Uterus (tissue), 3 donors: ENCODE measurements at regions not wholly inside any gene's neighbourhood (a gene's known extent, or its start where the extent isn't known, plus 50 kb on each side); places are given as distances from the start of the nearest gene placed in this dataset.

Experiments used
- DNase-seq, 2 donors: peaks; one replicate each; pipeline ENCODE4 v3.0.0-alpha.2; 2019 to 2020
- H3K27ac ChIP-seq, 2 donors: fragments of 200-600 bp; sonication (generic); 1 replicate in 1 of 2; 2 replicates in 1 of 2; pipeline ENCODE4 v1.5.1; 2016 to 2018
- H3K27me3 ChIP-seq, 2 donors: fragments of 200-600 bp; sonication (generic); one replicate each; pipeline ENCODE4 v1.5.1; 2018 to 2019; ENCODE audit warnings: control low read depth in 1 of 2
- H3K36me3 ChIP-seq, 2 donors: fragments of 200-600 bp; sonication (generic); one replicate each; pipeline ENCODE4 v1.5.1; 2019; ENCODE audit warnings: control low read depth in 1 of 2
- H3K4me1 ChIP-seq, 2 donors: fragments of 200-600 bp; sonication (generic); one replicate each; pipeline ENCODE4 v1.5.1; 2018 to 2019; ENCODE audit warnings: control low read depth in 1 of 2
- H3K4me3 ChIP-seq, 2 donors: fragments of 200-600 bp; sonication (generic); 1 replicate in 1 of 2; 2 replicates in 1 of 2; pipeline ENCODE4 v1.5.1; 2018 to 2019; ENCODE audit warnings: mild to moderate bottlenecking in 1 of 2
- H3K9me3 ChIP-seq, 2 donors: fragments of 200-600 bp; sonication (generic); one replicate each; pipeline ENCODE4 v1.5.1; 2019; ENCODE audit warnings: control low read depth in 1 of 2
- POLR2A ChIP-seq, 2 donors: fragments of 450-650 bp; IDR thresholded peaks; one replicate each; pipeline ENCODE4 v1.6.1; 2016; ENCODE audit warnings: antibody characterized with exemption in 2 of 2, mild to moderate bottlenecking in 1 of 2, moderate library complexity in 1 of 2
- intact Hi-C: fragments of 100-400 bp; cut with DNase I; formaldehyde crosslinking; loops from one replicate; pipeline ENCODE4 v1.15.1; 2023; ENCODE audit warnings: low total_unique reads
- TF ChIP-seq, protein P1 (sequence below), 4 experiments: fragments of 200-600 bp in 2 of 4; fragments of 450-650 bp in 2 of 4; sonication (generic) in 2 of 4; IDR thresholded peaks; one replicate each; pipeline ENCODE4 v1.5.1; 2016 to 2019; ENCODE audit warnings: antibody characterized with exemption in 4 of 4, mild to moderate bottlenecking in 2 of 4, moderate library complexity in 1 of 4
- donor health status: DM: yes; HTN: yes; CAD: no.

DNA sequence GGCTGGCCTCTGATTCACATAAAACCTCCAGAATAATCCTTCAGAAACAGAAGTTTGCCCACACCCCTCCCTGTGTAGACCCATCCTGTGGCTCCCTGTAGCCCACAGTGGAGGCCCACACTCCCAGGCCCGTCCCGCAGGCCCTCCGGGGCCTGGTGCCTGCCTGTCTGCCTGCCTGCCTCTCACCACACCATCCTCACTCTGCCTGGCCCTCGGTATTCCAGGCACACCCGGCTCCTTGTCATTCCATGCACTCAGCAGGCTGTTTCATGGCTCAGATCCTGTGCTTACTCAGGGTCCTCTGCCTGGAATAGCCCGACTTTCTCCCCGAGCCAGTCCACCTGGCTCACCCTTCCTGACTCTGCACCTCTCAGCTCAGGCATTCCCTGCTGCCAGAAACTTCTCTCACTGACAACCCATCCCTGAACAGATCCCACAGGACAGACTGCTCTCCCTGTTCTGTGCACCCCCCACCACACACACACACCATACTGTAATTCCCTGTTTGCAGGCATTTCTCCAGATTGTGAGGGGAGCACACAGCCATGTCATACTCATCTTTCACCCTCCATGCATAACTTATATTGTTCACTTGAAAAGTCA is 498.0 kb upstream of the ZMIZ1 start:
- intact Hi-C loops = no loop called here
- Histone ChIP-seq H3K27me3 (no peaks in the 10 kb centered on the region), H3K36me3 (no peaks in the 10 kb centered on the region), H3K4me3 (no peak overlapping the region), H3K9me3 (no peaks in the 10 kb centered on the region), H3K27ac (peak overlapping the region in 1 of 2 donors; percentile 15), H3K4me1 (peaks cover 3 to 18% of the 10 kb centered on the region in 2 donors)
- TF ChIP-seq POLR2A (IDR thresholded peaks at IDR 0.05) = no peak
- TF ChIP-seq, protein P1, sequence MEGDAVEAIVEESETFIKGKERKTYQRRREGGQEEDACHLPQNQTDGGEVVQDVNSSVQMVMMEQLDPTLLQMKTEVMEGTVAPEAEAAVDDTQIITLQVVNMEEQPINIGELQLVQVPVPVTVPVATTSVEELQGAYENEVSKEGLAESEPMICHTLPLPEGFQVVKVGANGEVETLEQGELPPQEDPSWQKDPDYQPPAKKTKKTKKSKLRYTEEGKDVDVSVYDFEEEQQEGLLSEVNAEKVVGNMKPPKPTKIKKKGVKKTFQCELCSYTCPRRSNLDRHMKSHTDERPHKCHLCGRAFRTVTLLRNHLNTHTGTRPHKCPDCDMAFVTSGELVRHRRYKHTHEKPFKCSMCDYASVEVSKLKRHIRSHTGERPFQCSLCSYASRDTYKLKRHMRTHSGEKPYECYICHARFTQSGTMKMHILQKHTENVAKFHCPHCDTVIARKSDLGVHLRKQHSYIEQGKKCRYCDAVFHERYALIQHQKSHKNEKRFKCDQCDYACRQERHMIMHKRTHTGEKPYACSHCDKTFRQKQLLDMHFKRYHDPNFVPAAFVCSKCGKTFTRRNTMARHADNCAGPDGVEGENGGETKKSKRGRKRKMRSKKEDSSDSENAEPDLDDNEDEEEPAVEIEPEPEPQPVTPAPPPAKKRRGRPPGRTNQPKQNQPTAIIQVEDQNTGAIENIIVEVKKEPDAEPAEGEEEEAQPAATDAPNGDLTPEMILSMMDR (IDR thresholded peaks at IDR 0.05) = no peak
- no peak for DNase-seq

DNA sequence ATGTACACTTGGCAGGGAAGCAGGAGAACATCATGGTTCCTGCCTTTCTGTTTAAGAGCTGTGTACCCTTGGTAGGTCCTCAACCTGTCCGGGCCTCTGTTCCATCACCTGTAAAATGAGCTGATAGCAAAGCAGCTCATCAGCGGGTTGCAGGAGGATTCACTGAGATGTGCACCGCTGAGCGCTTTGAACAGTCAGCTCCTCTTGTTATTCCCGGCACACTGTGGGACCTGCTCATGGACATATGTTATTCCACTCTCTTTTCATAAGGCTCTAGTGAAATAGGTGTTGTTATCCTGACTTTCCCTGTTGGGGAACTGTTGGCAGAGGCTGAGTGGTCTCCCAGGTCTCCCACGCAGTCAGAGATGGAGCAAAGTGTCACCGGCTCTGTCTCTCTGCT is 497.5 kb upstream of the ZMIZ1 start:
- no peaks in the 10 kb centered on the region for H3K36me3 ChIP-seq
- no peak overlapping the region for H3K4me3 ChIP-seq
- TF ChIP-seq, protein P1 (IDR thresholded peaks at IDR 0.05) = no peak
- no peak for TF ChIP-seq POLR2A (IDR thresholded peaks at IDR 0.05)
- intact Hi-C loops = no loop called here
- H3K27ac ChIP-seq = no peak overlapping the region
- no peaks in the 10 kb centered on the region for H3K27me3 ChIP-seq
- DNase-seq = no peak
- H3K4me1 ChIP-seq = peaks cover under 1 to 13% of the 10 kb centered on the region in 2 donors
- no peaks in the 10 kb centered on the region for H3K9me3 ChIP-seq

DNA sequence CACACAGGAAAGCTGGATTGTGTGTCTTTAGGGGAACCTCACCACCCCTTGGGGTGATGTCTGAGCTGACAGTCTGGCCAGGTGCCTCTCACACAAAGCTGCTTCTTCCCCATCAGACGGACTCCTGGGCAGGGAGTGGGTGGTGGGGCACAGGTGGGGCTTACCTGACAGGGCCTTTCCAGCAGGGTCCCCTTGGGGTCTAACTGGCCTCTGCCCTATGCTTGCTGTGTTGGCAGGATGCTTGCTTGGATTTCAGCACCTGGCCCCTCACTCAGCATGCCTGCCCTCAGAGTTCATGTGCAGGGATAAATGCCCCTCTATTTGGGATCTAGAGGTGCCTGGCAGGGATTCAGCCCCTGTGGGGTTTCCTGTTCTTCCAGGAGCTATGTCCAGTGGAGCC is 496.9 kb upstream of the ZMIZ1 start:
- DNase-seq = no peak
- Histone ChIP-seq H3K9me3 (no peaks in the 10 kb centered on the region), H3K27ac (no peak overlapping the region), H3K27me3 (no peaks in the 10 kb centered on the region), H3K4me1 (peaks cover 0 to 13% of the 10 kb centered on the region in 2 donors), H3K4me3 (no peak overlapping the region), H3K36me3 (no peaks in the 10 kb centered on the region)
- intact Hi-C loops = no loop called here
- TF ChIP-seq, protein P1 (IDR thresholded peaks at IDR 0.05) = no peak
- no peak for TF ChIP-seq POLR2A (IDR thresholded peaks at IDR 0.05)

DNA sequence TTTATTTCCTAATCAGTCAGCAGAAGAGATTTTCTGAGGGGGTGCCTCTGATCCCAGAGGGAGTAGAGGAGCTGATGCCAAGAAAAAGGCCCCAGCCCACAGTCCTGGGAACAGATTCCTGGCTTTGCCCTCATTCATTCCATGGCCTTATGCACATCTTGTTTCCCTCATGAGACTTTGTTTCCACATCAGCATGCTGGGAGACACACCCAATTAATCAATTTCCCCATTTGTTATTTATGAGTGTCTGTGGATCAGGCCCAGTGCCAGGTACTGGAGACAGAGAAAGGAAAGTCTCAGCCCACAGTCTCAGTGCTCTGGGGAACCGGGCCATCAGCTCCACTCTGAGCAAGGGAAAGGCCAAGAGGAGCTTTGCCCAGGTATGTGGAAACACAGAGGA is 496.2 kb upstream of the ZMIZ1 start:
- intact Hi-C loops = no loop called here
- H3K9me3 ChIP-seq = no peaks in the 10 kb centered on the region
- no peak for TF ChIP-seq POLR2A (IDR thresholded peaks at IDR 0.05)
- TF ChIP-seq, protein P1 (IDR thresholded peaks at IDR 0.05) = no peak
- no peak overlapping the region for H3K4me3 ChIP-seq
- H3K36me3 ChIP-seq = no peaks in the 10 kb centered on the region
- no peak overlapping the region for H3K27ac ChIP-seq
- peaks cover 0 to 6% of the 10 kb centered on the region in 2 donors for H3K4me1 ChIP-seq
- peak; percentile 52 to 65 for DNase-seq
- H3K27me3 ChIP-seq = no peaks in the 10 kb centered on the region

DNA sequence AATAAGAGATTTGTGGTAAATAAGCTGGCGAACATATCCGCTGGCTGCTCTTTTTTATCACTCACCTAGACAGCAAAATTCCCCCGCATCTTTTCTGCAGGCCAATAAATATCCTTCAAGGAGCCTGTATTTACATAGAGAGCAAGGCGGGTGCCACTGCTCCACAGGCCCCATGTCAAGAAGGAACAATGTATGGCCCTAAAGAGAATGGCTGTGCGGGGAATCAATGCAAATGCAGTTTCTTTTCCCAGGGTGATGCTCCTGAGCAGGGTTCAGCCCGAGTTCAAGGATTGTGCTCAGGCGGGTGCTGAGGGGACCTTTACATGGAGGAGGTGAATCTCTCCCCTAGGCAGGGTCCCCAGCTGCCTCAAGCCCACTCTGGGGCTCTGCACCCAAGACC is 494.2 kb upstream of the ZMIZ1 start:
- Histone ChIP-seq H3K36me3 (no peaks in the 10 kb centered on the region), H3K27me3 (no peaks in the 10 kb centered on the region), H3K27ac (no peak overlapping the region), H3K4me1 (no peaks in the 10 kb centered on the region), H3K9me3 (no peaks in the 10 kb centered on the region), H3K4me3 (no peak overlapping the region)
- intact Hi-C loops = no loop called here
- no peak for TF ChIP-seq POLR2A (IDR thresholded peaks at IDR 0.05)
- TF ChIP-seq, protein P1 (IDR thresholded peaks at IDR 0.05) = no peak
- DNase-seq = peak in 1 of 2 donors; percentile 3
